Liver (tissue), 3 donors: ENCODE measurements at regions not wholly inside any gene's neighbourhood (a gene's known extent, or its start where the extent isn't known, plus 50 kb on each side); places are given as distances from the start of the nearest gene placed in this dataset.

Source experiments
- ATF3 ChIP-seq: IDR thresholded peaks from 2 replicates; pipeline ENCODE4 v1.6.1; 2016; ENCODE audit warnings: antibody characterized with exemption
- CTCF ChIP-seq: fragments of 150-350 bp; IDR thresholded peaks from 2 replicates; pipeline ENCODE4 v1.5.1; 2017; ENCODE audit warnings: improper control_type of control experiment, low read depth, low read length; ENCODE audit not compliant: missing input control
- HNF4G ChIP-seq: IDR thresholded peaks from 2 replicates; pipeline ENCODE4 v1.6.1; 2016; ENCODE audit warnings: antibody characterized with exemption
- REST ChIP-seq: IDR thresholded peaks from 2 replicates; pipeline ENCODE4 v1.6.1; 2016; ENCODE audit warnings: antibody characterized with exemption, mild to moderate bottlenecking
- donor health status: healthy.
- donor health status: healthy.

DNA sequence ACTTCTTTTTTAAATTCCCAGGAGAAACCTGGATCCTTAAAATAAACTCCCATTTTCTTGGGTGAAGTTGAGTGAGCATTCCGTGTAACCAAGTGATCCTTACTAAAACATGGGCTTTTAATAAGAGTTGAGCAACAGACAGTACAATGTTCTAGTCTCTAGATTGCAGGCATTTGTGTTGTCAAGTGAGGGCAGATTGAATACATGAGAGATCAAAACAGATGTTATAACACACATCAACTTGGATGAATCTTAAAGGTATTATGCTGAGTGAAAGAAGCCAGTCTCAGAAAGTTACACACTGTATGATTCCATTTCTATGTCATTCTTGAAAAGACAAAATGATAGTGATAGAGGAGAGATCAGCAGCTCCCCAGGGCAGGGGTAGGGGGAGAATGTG is 213.9 kb upstream of the CCDC196 start:
- TF ChIP-seq ATF3: no peak
- TF ChIP-seq CTCF: no peak
- no peak for TF ChIP-seq REST
- no peak for TF ChIP-seq HNF4G
